SJCRH30 (cell line): ENCODE measurements at regions not wholly inside any gene's neighbourhood (a gene's known extent, or its start where the extent isn't known, plus 50 kb on each side); places are given as distances from the start of the nearest gene placed in this dataset.
A peak's percentile ranks its signal among the peaks of the same experiment; 100 is the strongest.

Experiments used
- DNase-seq, 2 experiments: peaks; one replicate each; pipeline ENCODE4 v3.0.0-alpha.2; 2015 to 2020
- H3K27ac ChIP-seq: fragments of 250-450 bp; sonication (Bioruptor Pico); 2 replicates; pipeline ENCODE4 v1.5.1; 2020; ENCODE audit warnings: mild to moderate bottlenecking, moderate library complexity
- H3K27me3 ChIP-seq: fragments of 250-450 bp; sonication (Bioruptor Pico); 2 replicates; pipeline ENCODE4 v1.5.1; 2020; ENCODE audit warnings: mild to moderate bottlenecking, moderate library complexity
- H3K36me3 ChIP-seq: fragments of 250-450 bp; sonication (Bioruptor Pico); 2 replicates; pipeline ENCODE4 v1.5.1; 2020; ENCODE audit warnings: mild to moderate bottlenecking, moderate library complexity
- H3K4me1 ChIP-seq: fragments of 250-450 bp; sonication (Bioruptor Pico); 2 replicates; pipeline ENCODE4 v1.5.1; 2020; ENCODE audit warnings: mild to moderate bottlenecking, moderate library complexity
- H3K4me3 ChIP-seq: fragments of 250-450 bp; sonication (Bioruptor Pico); 2 replicates; pipeline ENCODE4 v1.5.1; 2020; ENCODE audit warnings: mild to moderate bottlenecking, moderate library complexity
- H3K9me3 ChIP-seq: fragments of 250-450 bp; sonication (Bioruptor Pico); replicated peaks from 2 replicates; pipeline ENCODE4 v1.5.1; 2020; ENCODE audit warnings: mild to moderate bottlenecking, moderate library complexity

- no peak overlapping the region for H3K27ac ChIP-seq
- no peaks in the 10 kb centered on the region for H3K9me3 ChIP-seq
- H3K4me3 ChIP-seq, result no peak overlapping the region
- no peaks in the 10 kb centered on the region for H3K36me3 ChIP-seq
- H3K27me3 ChIP-seq, result no peaks in the 10 kb centered on the region
- DNase-seq, result no peak
- no peaks in the 10 kb centered on the region for H3K4me1 ChIP-seq
These were observed 2039.9 kb upstream of the TENM3 start for GRCh38 chr4:180203349-180203748.

DNA sequence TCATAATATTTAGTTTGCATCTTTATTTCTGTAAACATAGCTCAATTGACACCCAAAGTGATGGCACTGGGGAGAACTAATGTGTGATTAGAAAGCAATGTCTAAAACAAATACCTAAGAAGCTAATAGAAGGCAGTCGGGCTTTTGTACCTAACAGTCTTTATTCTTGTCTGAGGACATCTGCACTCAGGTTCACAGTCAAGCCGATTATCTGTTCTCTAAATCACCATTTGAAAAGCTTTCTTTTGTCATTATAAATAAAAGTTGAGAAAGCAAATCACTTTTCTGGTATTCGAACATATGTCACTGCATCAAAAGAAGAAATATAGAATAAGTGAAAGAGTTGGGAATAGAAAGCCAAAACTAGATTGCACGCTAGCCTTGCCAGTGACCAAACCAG is 2037.9 kb upstream of the TENM3 start:
- H3K36me3 ChIP-seq, result no peaks in the 10 kb centered on the region
- H3K4me1 ChIP-seq, result no peaks in the 10 kb centered on the region
- DNase-seq, result no peak
- H3K27me3 ChIP-seq, result no peaks in the 10 kb centered on the region
- H3K4me3 ChIP-seq, result no peak overlapping the region
- H3K9me3 ChIP-seq, result no peaks in the 10 kb centered on the region
- no peak overlapping the region for H3K27ac ChIP-seq

- DNase-seq, result no peak
- H3K4me1 ChIP-seq, result no peaks in the 10 kb centered on the region
- no peak overlapping the region for H3K27ac ChIP-seq
- no peak overlapping the region for H3K4me3 ChIP-seq
- no peaks in the 10 kb centered on the region for H3K36me3 ChIP-seq
- no peaks in the 10 kb centered on the region for H3K27me3 ChIP-seq
- H3K9me3 ChIP-seq, result no peaks in the 10 kb centered on the region
These were observed 2035.3 kb upstream of the TENM3 start for GRCh38 chr4:180207921-180208320.

DNA sequence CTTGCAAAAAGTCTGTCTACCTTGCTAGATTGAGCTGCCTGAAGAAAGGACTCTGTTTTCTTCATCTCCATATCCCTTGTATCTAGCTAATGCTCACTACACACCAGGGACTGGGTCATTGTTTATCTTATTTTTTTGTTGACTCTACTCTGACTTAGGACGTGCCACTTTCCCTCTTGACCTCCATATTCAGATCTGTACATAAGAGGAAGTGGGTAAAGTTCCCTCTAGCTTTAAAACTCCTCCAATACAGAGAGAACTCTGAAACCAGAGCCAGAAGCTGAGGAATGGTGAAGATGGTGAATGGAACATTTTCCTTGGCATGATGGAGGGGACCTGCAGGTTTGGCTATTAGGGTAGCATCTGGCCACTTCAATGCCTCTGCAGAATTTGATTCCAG is 2026.1 kb upstream of the TENM3 start:
- Histone ChIP-seq H3K36me3 (no peaks in the 10 kb centered on the region), H3K4me1 (no peaks in the 10 kb centered on the region), H3K27me3 (no peaks in the 10 kb centered on the region), H3K27ac (no peak overlapping the region), H3K9me3 (no peaks in the 10 kb centered on the region), H3K4me3 (no peak overlapping the region)
- no peak for DNase-seq

DNA sequence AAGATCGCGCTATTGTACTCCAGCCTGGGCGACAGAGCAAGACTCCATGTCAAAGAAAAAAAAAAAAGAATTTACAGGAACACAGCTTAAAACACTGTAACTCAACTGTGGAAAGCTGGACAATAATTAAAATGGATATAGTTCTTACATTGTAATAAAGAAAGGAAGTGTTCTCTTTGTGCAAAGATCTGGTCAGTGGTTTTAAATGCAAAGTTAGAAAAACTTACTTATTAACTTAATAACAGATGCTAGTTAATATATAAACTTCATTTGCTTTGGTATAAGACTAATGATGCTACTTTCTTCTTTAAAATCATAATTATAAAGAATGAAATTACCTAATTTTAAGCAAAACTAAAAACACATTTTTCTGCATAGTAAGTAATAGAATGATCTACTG is 2024.1 kb upstream of the TENM3 start:
- Histone ChIP-seq H3K4me3 (no peak overlapping the region), H3K36me3 (no peaks in the 10 kb centered on the region), H3K27ac (no peak overlapping the region), H3K9me3 (no peaks in the 10 kb centered on the region), H3K27me3 (no peaks in the 10 kb centered on the region), H3K4me1 (no peaks in the 10 kb centered on the region)
- no peak for DNase-seq

DNA sequence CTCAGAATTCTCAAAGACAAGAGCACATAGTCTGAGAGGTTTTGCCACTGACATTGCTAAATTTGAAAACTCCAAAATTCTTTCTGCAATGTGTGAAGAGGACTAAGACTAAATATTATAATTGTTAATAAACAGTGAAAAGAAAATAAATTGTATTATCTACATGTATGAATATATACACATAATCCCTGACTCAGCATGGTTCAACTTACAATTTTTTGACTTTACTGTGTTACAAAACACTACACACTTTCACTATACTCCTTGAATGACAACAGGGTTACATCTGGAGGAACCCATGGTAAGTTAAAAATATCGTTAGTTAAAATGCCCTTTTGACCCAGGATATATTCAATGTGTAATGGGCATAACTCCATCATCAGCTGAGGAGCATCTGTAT is 2017.2 kb upstream of the TENM3 start:
- Histone ChIP-seq H3K27me3 (no peaks in the 10 kb centered on the region), H3K27ac (no peak overlapping the region), H3K36me3 (no peaks in the 10 kb centered on the region), H3K4me1 (no peaks in the 10 kb centered on the region), H3K9me3 (no peaks in the 10 kb centered on the region), H3K4me3 (no peak overlapping the region)
- DNase-seq, result no peak

DNA sequence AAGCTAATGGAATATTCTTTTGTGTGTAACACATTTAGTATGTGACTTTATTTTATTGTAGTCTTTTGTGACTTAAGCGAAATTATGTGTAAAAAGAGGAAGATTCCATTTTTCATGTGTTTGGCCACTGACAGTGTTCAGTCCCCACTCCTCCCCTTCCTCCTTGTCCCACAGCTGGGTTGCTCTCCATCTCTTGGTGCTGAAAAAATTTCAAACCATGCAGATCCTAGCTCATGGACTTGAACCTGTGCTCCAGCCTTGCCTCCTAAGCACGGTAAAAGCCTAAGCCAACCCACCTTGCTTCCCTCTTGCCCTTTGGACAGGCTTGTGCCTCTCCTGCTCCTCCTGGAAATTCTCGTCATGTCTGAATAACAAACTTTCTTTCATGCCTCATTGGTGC is 2008.5 kb upstream of the TENM3 start:
- Histone ChIP-seq H3K27me3 (no peaks in the 10 kb centered on the region), H3K36me3 (no peaks in the 10 kb centered on the region), H3K27ac (no peak overlapping the region), H3K4me3 (no peak overlapping the region), H3K4me1 (no peaks in the 10 kb centered on the region), H3K9me3 (no peaks in the 10 kb centered on the region)
- DNase-seq, result peak in 1 of 2 experiments; percentile 8

DNA sequence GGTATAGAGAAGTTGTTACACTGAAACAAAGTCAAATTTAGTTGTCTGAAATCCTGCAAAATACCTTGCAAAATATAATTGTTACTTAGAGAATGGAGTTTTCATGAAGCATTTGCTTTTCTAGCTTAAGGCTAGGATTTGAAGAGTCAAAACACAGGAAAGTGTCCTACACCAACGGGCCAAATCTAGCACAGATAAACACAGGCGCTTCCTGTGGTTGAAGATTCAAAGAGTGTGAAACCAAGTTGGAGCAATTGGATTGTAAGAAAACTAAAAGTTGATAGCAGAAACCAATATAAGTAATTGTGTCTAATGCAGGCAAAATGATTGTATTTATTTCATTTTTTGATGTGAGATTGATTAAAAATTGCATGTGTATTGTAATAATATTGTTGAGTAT is 2002.5 kb upstream of the TENM3 start:
- Histone ChIP-seq H3K27ac (no peak overlapping the region), H3K4me3 (no peak overlapping the region), H3K9me3 (no peaks in the 10 kb centered on the region), H3K27me3 (no peaks in the 10 kb centered on the region), H3K4me1 (no peaks in the 10 kb centered on the region), H3K36me3 (no peaks in the 10 kb centered on the region)
- no peak for DNase-seq

- Histone ChIP-seq H3K27ac (no peak overlapping the region), H3K9me3 (no peaks in the 10 kb centered on the region), H3K4me3 (no peak overlapping the region), H3K36me3 (no peaks in the 10 kb centered on the region), H3K27me3 (no peaks in the 10 kb centered on the region), H3K4me1 (no peaks in the 10 kb centered on the region)
- no peak for DNase-seq
These were observed 1989.8 kb upstream of the TENM3 start for GRCh38 chr4:180253419-180253818.

DNA sequence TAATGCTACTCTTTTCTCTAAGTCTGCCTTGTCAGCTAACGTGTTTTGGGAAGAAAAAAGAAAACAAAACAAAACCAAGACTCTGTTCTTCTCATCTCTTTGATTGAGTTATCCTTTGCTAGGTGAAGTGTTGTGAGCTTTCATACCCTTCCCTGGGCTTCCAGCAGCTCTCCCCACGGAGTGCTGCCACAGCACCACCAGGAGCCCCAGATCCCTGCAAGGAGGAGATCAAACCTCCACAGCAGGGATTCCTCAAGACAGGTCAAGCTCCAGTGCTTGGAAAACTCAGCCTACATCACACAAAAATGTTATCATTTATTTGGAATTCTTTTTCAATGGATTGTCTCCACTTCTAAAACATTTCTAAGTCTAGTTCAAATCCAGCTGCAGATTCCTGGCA is 1981.9 kb upstream of the TENM3 start:
- Histone ChIP-seq H3K4me1 (no peaks in the 10 kb centered on the region), H3K27me3 (no peaks in the 10 kb centered on the region), H3K4me3 (no peak overlapping the region), H3K9me3 (no peaks in the 10 kb centered on the region), H3K36me3 (no peaks in the 10 kb centered on the region), H3K27ac (no peak overlapping the region)
- DNase-seq, result no peak

GRCh38 chr4:180280076-180280475 is 1963.1 kb upstream of the TENM3 start:
- no peaks in the 10 kb centered on the region for H3K36me3 ChIP-seq

DNA sequence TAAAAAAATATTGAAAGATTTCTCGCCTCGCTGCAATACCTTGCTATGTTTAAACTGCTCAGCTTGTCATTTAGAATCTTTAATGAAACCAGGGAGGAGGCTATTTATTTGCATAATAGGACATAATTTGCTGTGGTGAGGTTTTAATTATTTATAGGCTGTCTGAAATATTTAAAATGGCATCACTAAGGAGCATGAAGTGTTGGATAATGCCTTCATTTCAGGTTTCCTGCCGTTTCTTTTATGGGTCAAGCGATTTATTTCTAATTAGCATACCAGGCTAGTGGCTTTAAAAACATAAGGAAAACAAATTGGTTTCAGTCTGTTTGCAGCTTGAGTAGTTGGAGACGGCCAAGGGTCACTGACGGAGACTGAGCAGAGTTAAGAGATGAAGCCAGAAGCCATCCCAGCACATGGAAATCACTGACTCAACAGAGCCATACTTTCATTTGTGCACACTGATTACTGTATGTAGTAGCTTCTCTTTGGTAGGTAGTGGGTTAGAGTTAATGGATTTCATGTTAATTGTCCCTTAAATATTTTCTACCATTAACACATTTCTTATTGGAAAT is 1962.4 kb upstream of the TENM3 start:
- no peak for DNase-seq
- H3K4me3 ChIP-seq, result no peak overlapping the region
- H3K4me1 ChIP-seq, result no peaks in the 10 kb centered on the region
- H3K27ac ChIP-seq, result no peak overlapping the region
- H3K9me3 ChIP-seq, result no peaks in the 10 kb centered on the region
- H3K27me3 ChIP-seq, result no peaks in the 10 kb centered on the region
- H3K36me3 ChIP-seq, result no peaks in the 10 kb centered on the region

More at GRCh38 chr4:180280076-180280475, 1963.1 kb upstream of the TENM3 start:
- Histone ChIP-seq H3K4me1 (no peaks in the 10 kb centered on the region), H3K27me3 (no peaks in the 10 kb centered on the region), H3K4me3 (no peak overlapping the region), H3K9me3 (no peaks in the 10 kb centered on the region), H3K27ac (no peak overlapping the region)
- no peak for DNase-seq

DNA sequence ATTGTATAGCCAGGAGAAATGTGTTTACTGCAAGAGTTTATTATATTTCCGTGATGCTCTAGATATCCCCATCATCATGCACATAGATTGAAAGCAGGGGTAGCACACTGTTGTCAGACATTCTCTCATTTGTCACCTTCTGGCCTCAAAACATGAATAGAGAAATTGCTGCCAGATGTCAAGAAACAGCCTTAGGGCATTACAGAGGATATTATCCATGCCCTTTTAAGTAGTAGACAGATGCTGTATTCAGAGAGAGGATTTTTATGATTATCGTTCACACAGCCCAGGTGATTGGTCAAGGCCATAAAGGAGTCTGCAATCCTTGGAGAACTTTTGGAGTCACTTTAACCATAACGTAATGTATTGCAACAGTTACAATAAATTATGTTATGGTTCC is 1961.5 kb upstream of the TENM3 start:
- Histone ChIP-seq H3K27me3 (no peaks in the 10 kb centered on the region), H3K36me3 (no peaks in the 10 kb centered on the region), H3K4me1 (no peaks in the 10 kb centered on the region), H3K9me3 (no peaks in the 10 kb centered on the region), H3K4me3 (no peak overlapping the region), H3K27ac (no peak overlapping the region)
- DNase-seq, result peak in 1 of 2 experiments; percentile 5

DNA sequence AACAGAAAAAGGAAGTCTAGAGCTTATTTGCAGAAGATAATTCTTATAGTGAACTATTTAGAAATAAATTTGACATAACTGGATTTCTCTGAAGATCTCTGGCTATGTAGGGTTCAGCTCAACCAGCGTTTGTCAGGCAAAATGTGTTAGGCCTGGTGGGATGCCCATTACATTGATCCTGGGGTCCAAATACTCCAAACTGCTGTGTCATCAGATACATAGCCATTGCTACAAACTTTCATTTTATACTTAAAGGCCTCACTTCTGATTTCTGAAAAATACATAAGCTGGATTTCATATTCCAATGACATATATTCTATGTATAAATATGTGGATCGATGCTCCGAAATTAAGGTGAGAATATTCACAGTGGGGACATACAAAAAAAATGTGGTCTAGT is 1958.9 kb upstream of the TENM3 start:
- no peaks in the 10 kb centered on the region for H3K9me3 ChIP-seq
- no peaks in the 10 kb centered on the region for H3K36me3 ChIP-seq
- no peak overlapping the region for H3K4me3 ChIP-seq
- H3K27ac ChIP-seq, result no peak overlapping the region
- no peaks in the 10 kb centered on the region for H3K4me1 ChIP-seq
- no peak for DNase-seq
- H3K27me3 ChIP-seq, result no peaks in the 10 kb centered on the region

GRCh38 chr4:180285796-180286195 is 1957.4 kb upstream of the TENM3 start:
- H3K4me3 ChIP-seq, result no peak overlapping the region
- no peaks in the 10 kb centered on the region for H3K4me1 ChIP-seq
- H3K9me3 ChIP-seq, result no peaks in the 10 kb centered on the region
- no peaks in the 10 kb centered on the region for H3K36me3 ChIP-seq
- H3K27ac ChIP-seq, result no peak overlapping the region
- no peaks in the 10 kb centered on the region for H3K27me3 ChIP-seq
- no peak for DNase-seq

DNA sequence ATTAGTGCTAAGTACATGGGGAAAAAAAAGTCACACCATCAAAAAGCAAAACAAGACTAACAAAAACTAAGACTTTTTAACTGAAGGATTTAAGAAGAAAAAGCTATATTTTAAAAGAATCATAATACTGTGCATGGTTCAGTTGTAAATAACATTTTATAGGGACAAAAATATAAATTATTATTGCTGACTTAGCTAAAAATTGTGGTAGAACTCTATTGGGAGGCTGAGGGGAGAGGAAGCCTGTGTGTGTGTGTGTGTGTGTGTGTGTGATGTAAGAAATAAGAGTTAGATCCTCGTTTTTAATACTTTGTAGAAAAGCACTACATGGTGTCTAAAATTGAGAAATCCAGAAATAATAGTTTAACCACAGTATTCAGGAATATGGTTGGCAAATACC is 1950.9 kb upstream of the TENM3 start:
- DNase-seq, result no peak

More for the DNA sequence above, 1950.9 kb upstream of the TENM3 start:
- Histone ChIP-seq H3K27ac (no peak overlapping the region), H3K36me3 (no peaks in the 10 kb centered on the region), H3K4me1 (no peaks in the 10 kb centered on the region), H3K9me3 (no peaks in the 10 kb centered on the region), H3K27me3 (no peaks in the 10 kb centered on the region), H3K4me3 (no peak overlapping the region)
